ENCODE measurements at regions not wholly inside any gene's neighbourhood (a gene's known extent, or its start where the extent isn't known, plus 50 kb on each side); places are given as distances from the start of the nearest gene placed in this dataset.

GRCh38 chr2:16287831-16288230 lies 347.5 kb downstream of the MYCN start:
- H3K27ac ChIP-seq: no peak overlapping the region
- H3K4me1 ChIP-seq: no peaks in the 10 kb centered on the region
- H3K4me3 ChIP-seq: no peak overlapping the region
- no peaks in the 10 kb centered on the region for H3K9me3 ChIP-seq
- 94 to 100% methylated on average over 2 to 3 of the region's 3 CpGs for WGBS, 2 donors (ENCODE audit: low coverage in 1 of 2)
- no peak for TF ChIP-seq EP300 (IDR thresholded peaks at IDR 0.05)
- no peak for TF ChIP-seq POLR2A (IDR thresholded peaks at IDR 0.05)
- TF ChIP-seq POLR2AphosphoS5 (IDR thresholded peaks at IDR 0.05): no peak
- no peak for TF ChIP-seq CTCF (IDR thresholded peaks at IDR 0.05)
- ATAC-seq: no peak
- no peaks in the 10 kb centered on the region for H3K36me3 ChIP-seq
- no peaks in the 10 kb centered on the region for H3K27me3 ChIP-seq

GRCh38 chr2:16287281-16287680 lies 346.9 kb downstream of the MYCN start:
- no peak for ATAC-seq
- no peak for TF ChIP-seq CTCF (IDR thresholded peaks at IDR 0.05)
- TF ChIP-seq POLR2AphosphoS5 (IDR thresholded peaks at IDR 0.05): no peak
- TF ChIP-seq EP300 (IDR thresholded peaks at IDR 0.05): no peak
- TF ChIP-seq POLR2A (IDR thresholded peaks at IDR 0.05): no peak
- H3K36me3 ChIP-seq: no peaks in the 10 kb centered on the region
- no peak overlapping the region for H3K4me3 ChIP-seq
- H3K9me3 ChIP-seq: no peaks in the 10 kb centered on the region
- no peaks in the 10 kb centered on the region for H3K4me1 ChIP-seq
- no peak overlapping the region for H3K27ac ChIP-seq
- 100% methylated on average over 1 of the region's 1 CpG; no CpG with 5 or more reads in 1 of the 2 donors for WGBS, 2 donors (ENCODE audit: low coverage in 1 of 2)
- no peaks in the 10 kb centered on the region for H3K27me3 ChIP-seq

- WGBS, 2 donors (ENCODE audit: low coverage in 1 of 2): 82 to 100% methylated on average over 4 to 5 of the region's 7 CpGs
- Histone ChIP-seq H3K9me3 (no peaks in the 10 kb centered on the region), H3K27me3 (no peaks in the 10 kb centered on the region), H3K4me1 (no peaks in the 10 kb centered on the region), H3K27ac (no peak overlapping the region), H3K4me3 (no peak overlapping the region), H3K36me3 (no peaks in the 10 kb centered on the region)
- no peak for ATAC-seq
- TF ChIP-seq POLR2A (IDR thresholded peaks at IDR 0.05) (no peak), POLR2AphosphoS5 (IDR thresholded peaks at IDR 0.05) (no peak), EP300 (IDR thresholded peaks at IDR 0.05) (no peak), CTCF (IDR thresholded peaks at IDR 0.05) (no peak)
These were observed 345.6 kb downstream of the MYCN start for GRCh38 chr2:16285813-16286510.

GRCh38 chr2:16284941-16285625 lies 344.7 kb downstream of the MYCN start:
- no peaks in the 10 kb centered on the region for H3K4me1 ChIP-seq
- H3K27ac ChIP-seq: no peak overlapping the region
- H3K4me3 ChIP-seq: no peak overlapping the region
- ATAC-seq: no peak
- no peaks in the 10 kb centered on the region for H3K9me3 ChIP-seq
- TF ChIP-seq CTCF (IDR thresholded peaks at IDR 0.05) (no peak), POLR2AphosphoS5 (IDR thresholded peaks at IDR 0.05) (no peak), EP300 (IDR thresholded peaks at IDR 0.05) (no peak), POLR2A (IDR thresholded peaks at IDR 0.05) (no peak)
- no peaks in the 10 kb centered on the region for H3K36me3 ChIP-seq
- no peaks in the 10 kb centered on the region for H3K27me3 ChIP-seq
- 65 to 78% methylated on average over 8 to 9 of the region's 12 CpGs for WGBS, 2 donors (ENCODE audit: low coverage in 1 of 2)

Measured in gastroesophageal sphincter (tissue), 4 donors.